HPDE6-E6E7 (cell line): ENCODE measurements at regions not wholly inside any gene's neighbourhood (a gene's known extent, or its start where the extent isn't known, plus 50 kb on each side); places are given as distances from the start of the nearest gene placed in this dataset.
"Not testable (repeated sequence)": the region's sequence is repeated elsewhere in the genome, so short reads cannot be mapped to it uniquely, and the experiment has no call there.

Source experiments
- DNase-seq: peaks from one replicate; pipeline ENCODE4 v3.0.0; 2011; ENCODE audit warnings: missing footprints; ENCODE audit errors: extremely low spot score

- DNase-seq = no peak
Measured at GRCh38 chr14:44616204-44616603, 109.1 kb upstream of the FSCB start.

GRCh38 chr14:44613061-44613712 is 106.1 kb upstream of the FSCB start:
- DNase-seq = no peak

GRCh38 chr14:44612002-44612401 is 104.9 kb upstream of the FSCB start:
- no peak for DNase-seq

- DNase-seq = no peak
Measured at GRCh38 chr14:44609876-44610510, 102.9 kb upstream of the FSCB start.

GRCh38 chr14:44609201-44609600 is 102.1 kb upstream of the FSCB start:
- DNase-seq = no peak

GRCh38 chr14:44607701-44608100 is 100.6 kb upstream of the FSCB start:
- DNase-seq = no peak

- DNase-seq = no peak
Measured at GRCh38 chr14:44606576-44606975, 99.5 kb upstream of the FSCB start.

- DNase-seq = not testable (repeated sequence)
Measured at GRCh38 chr14:44601266-44601665, 94.2 kb upstream of the FSCB start.

- peak; percentile 13 for DNase-seq
Measured at GRCh38 chr14:44589180-44589579, 82.1 kb upstream of the FSCB start.

GRCh38 chr14:44586910-44587309 is 79.8 kb upstream of the FSCB start:
- DNase-seq = no peak

- DNase-seq = no peak
Measured at GRCh38 chr14:44576356-44576755, 69.3 kb upstream of the FSCB start.

GRCh38 chr14:44567997-44568396 is 60.9 kb upstream of the FSCB start:
- DNase-seq = no peak

GRCh38 chr14:44565968-44566367 is 58.9 kb upstream of the FSCB start:
- DNase-seq = no peak

- DNase-seq = no peak
Measured at GRCh38 chr14:44564908-44565307, 57.8 kb upstream of the FSCB start.
